H9 (cell line): ENCODE measurements at regions not wholly inside any gene's neighbourhood (a gene's known extent, or its start where the extent isn't known, plus 50 kb on each side); places are given as distances from the start of the nearest gene placed in this dataset.

ENCODE experiments used
- DNase-seq: peaks from one replicate; pipeline ENCODE4 v3.0.0-alpha.2; 2017
- H2AFZ ChIP-seq: one replicate; pipeline ENCODE4 v1.6.1; 2013; ENCODE audit warnings: mild to moderate bottlenecking, low read length, control low read depth, moderate library complexity
- H2AK5ac ChIP-seq: 2 replicates; pipeline ENCODE4 v1.6.1; 2013; ENCODE audit warnings: low read length, control low read depth, mixed read lengths; ENCODE audit not compliant: insufficient read length
- H2BK120ac ChIP-seq: one replicate; pipeline ENCODE4 v1.6.1; 2013; ENCODE audit warnings: low read depth, mild to moderate bottlenecking, low read length, control low read depth, inconsistent platforms; ENCODE audit not compliant: poor library complexity, severe bottlenecking
- H2BK12ac ChIP-seq: 2 replicates; pipeline ENCODE4 v1.6.1; 2013; ENCODE audit warnings: low read length, control low read depth, mixed read lengths, low read depth; ENCODE audit not compliant: insufficient read length
- H2BK15ac ChIP-seq: 2 replicates; pipeline ENCODE4 v1.6.1; 2013; ENCODE audit warnings: low read depth, low read length, control low read depth
- H2BK20ac ChIP-seq: one replicate; pipeline ENCODE4 v1.6.1; 2013; ENCODE audit warnings: low read depth, mild to moderate bottlenecking, low read length, control low read depth, inconsistent platforms; ENCODE audit not compliant: poor library complexity, severe bottlenecking
- H2BK5ac ChIP-seq: 2 replicates; pipeline ENCODE4 v1.6.1; 2013; ENCODE audit warnings: low read length, control low read depth, mixed read lengths; ENCODE audit not compliant: insufficient read length
- H3K14ac ChIP-seq: 2 replicates; pipeline ENCODE4 v1.6.1; 2013; ENCODE audit warnings: low read length, control low read depth; ENCODE audit not compliant: insufficient read depth
- H3K18ac ChIP-seq: 2 replicates; pipeline ENCODE4 v1.6.1; 2013; ENCODE audit warnings: low read depth, mild to moderate bottlenecking, mixed read lengths, low read length, control low read depth; ENCODE audit not compliant: insufficient read length
- H3K23ac ChIP-seq: 2 replicates; pipeline ENCODE4 v1.6.1; 2013; ENCODE audit warnings: low read length, control low read depth, mixed read lengths, low read depth; ENCODE audit not compliant: insufficient read length
- H3K23me2 ChIP-seq: 2 replicates; pipeline ENCODE4 v1.6.1; 2013; ENCODE audit warnings: low read depth, mild to moderate bottlenecking, mixed read lengths, low read length, control low read depth; ENCODE audit not compliant: insufficient read length, poor library complexity, severe bottlenecking
- H3K27ac ChIP-seq: 2 replicates; pipeline ENCODE4 v1.5.1; 2013; ENCODE audit warnings: low read length, control low read depth, mixed read lengths, low read depth; ENCODE audit not compliant: insufficient read length
- H3K27me3 ChIP-seq: 2 replicates; pipeline ENCODE4 v1.6.1; 2013; ENCODE audit warnings: low read length, control low read depth, inconsistent platforms; ENCODE audit not compliant: insufficient read depth
- H3K4ac ChIP-seq: 2 replicates; pipeline ENCODE4 v1.6.1; 2013; ENCODE audit warnings: low read depth, mild to moderate bottlenecking, control low read depth, inconsistent platforms, low read length, moderate library complexity
- H3K4me1 ChIP-seq: 2 replicates; pipeline ENCODE4 v1.6.1; 2013; ENCODE audit warnings: low read length, control low read depth, inconsistent platforms; ENCODE audit not compliant: insufficient read depth
- H3K4me2 ChIP-seq: 2 replicates; pipeline ENCODE4 v1.6.1; 2013; ENCODE audit warnings: low read length, control low read depth, mixed read lengths; ENCODE audit not compliant: insufficient read length, insufficient read depth
- H3K56ac ChIP-seq: 2 replicates; pipeline ENCODE4 v1.6.1; 2013; ENCODE audit warnings: low read depth, mild to moderate bottlenecking, mixed read lengths, low read length, control low read depth; ENCODE audit not compliant: insufficient read length
- H3K79me1 ChIP-seq: 2 replicates; pipeline ENCODE4 v1.6.1; 2013; ENCODE audit warnings: low read depth, mild to moderate bottlenecking, moderate library complexity, low read length, control low read depth, inconsistent platforms; ENCODE audit not compliant: insufficient read depth, poor library complexity, severe bottlenecking
- H3K79me2 ChIP-seq: 2 replicates; pipeline ENCODE4 v1.6.1; 2013; ENCODE audit warnings: low read length, control low read depth, inconsistent platforms; ENCODE audit not compliant: insufficient read depth
- H3K9ac ChIP-seq: 2 replicates; pipeline ENCODE4 v1.6.1; 2013; ENCODE audit warnings: low read length, control low read depth, mixed read lengths; ENCODE audit not compliant: insufficient read length; ENCODE audit errors: extremely low read depth
- H3K9me3 ChIP-seq: one replicate; pipeline ENCODE4 v1.6.1; 2013; ENCODE audit warnings: low read depth, low read length, inconsistent platforms; ENCODE audit not compliant: control insufficient read depth
- H3T11ph ChIP-seq: one replicate; pipeline ENCODE4 v1.6.1; 2013; ENCODE audit warnings: mild to moderate bottlenecking, low read length, control low read depth, inconsistent platforms
- H4K20me1 ChIP-seq: one replicate; pipeline ENCODE4 v1.6.1; 2013; ENCODE audit not compliant: control insufficient read depth, insufficient read length, insufficient read depth
- H4K5ac ChIP-seq: 2 replicates; pipeline ENCODE4 v1.6.1; 2013; ENCODE audit warnings: low read depth, mild to moderate bottlenecking, mixed read lengths, low read length, control low read depth; ENCODE audit not compliant: insufficient read length
- H4K8ac ChIP-seq: replicated peaks from 2 replicates; pipeline ENCODE4 v1.6.1; 2013; ENCODE audit warnings: low read length, control low read depth, mixed read lengths, low read depth; ENCODE audit not compliant: insufficient read length
- H4K91ac ChIP-seq: 2 replicates; pipeline ENCODE4 v1.6.1; 2013; ENCODE audit warnings: low read depth, mild to moderate bottlenecking, moderate library complexity, mixed read lengths, low read length, control low read depth; ENCODE audit not compliant: insufficient read length
- H3K27ac Mint-ChIP-seq, 3 experiments: 2 replicates in 2 of 3; 3 replicates in 1 of 3; pipeline ENCODE4 v1.8.0; 2020 to 2021; ENCODE audit warnings: mixed read lengths in 3 of 3, mild to moderate bottlenecking in 1 of 3, moderate library complexity in 1 of 3
- H3K27me3 Mint-ChIP-seq: 2 replicates; pipeline ENCODE4 v1.8.0; 2021; ENCODE audit warnings: low read depth, mild to moderate bottlenecking, moderate library complexity, mixed read lengths
- H3K36me3 Mint-ChIP-seq, 3 experiments: 2 replicates in 2 of 3; 3 replicates in 1 of 3; pipeline ENCODE4 v1.8.0; 2020 to 2021; ENCODE audit warnings: low read depth in 3 of 3, mixed read lengths in 3 of 3; ENCODE audit not compliant: insufficient read depth in 1 of 3
- H3K4me1 Mint-ChIP-seq, 2 experiments: 2 replicates each; pipeline ENCODE4 v1.8.0; 2020; ENCODE audit warnings: mixed read lengths in 2 of 2
- H3K4me3 Mint-ChIP-seq, 2 experiments: 2 replicates in 1 of 2; 3 replicates in 1 of 2; pipeline ENCODE4 v1.8.0; 2020 to 2021; ENCODE audit warnings: mild to moderate bottlenecking in 2 of 2, mixed read lengths in 2 of 2, moderate library complexity in 1 of 2
- H3K9me3 Mint-ChIP-seq, 2 experiments: 2 replicates in 1 of 2; 3 replicates in 1 of 2; pipeline ENCODE4 v1.8.0; 2020; ENCODE audit warnings: mild to moderate bottlenecking in 2 of 2, mixed read lengths in 2 of 2, moderate library complexity in 1 of 2
- WGBS: extraction: QIAGEN DNeasy Blood & Tissue Kit; methylation state at CpG from one replicate; pipeline ENCODE4 v1.1.7; 2013; ENCODE audit warnings: missing lambda C conversion rate, low lambda C conversion rate, mixed read lengths; ENCODE audit not compliant: insufficient read length; ENCODE audit errors: extremely low coverage; 5-methylcytosine and 5-hydroxymethylcytosine counted together
- TF ChIP-seq, protein P1 (sequence below): fragments of 200-600 bp; sonication (generic); conservative IDR thresholded peaks from 3 replicates; pipeline ENCODE4 v1.8.0; 2021; ENCODE audit warnings: antibody characterized with exemption, mild to moderate bottlenecking

DNA sequence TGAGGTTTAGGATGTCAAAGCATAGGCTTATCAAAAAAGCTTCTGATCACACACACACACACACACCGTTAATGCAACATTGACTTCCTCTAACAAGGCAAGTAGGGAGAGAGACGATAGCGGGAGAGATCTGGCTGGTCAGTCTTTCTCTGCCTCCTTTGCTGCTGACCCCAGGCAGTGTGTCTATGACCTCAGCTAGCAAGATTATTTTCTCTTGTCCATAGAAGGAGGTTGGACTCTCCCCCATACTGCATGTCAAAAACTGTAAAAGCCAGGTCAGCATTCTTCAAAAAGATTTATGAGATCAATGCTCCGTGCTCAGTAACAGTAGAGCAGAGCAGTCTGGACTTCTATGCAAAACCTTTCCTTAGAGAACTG is 63.5 kb upstream of the PGM2 start:
- H3K27ac Mint-ChIP-seq = no peak overlapping the region

More for the DNA sequence above, 63.5 kb upstream of the PGM2 start:
- TF ChIP-seq, protein P1, sequence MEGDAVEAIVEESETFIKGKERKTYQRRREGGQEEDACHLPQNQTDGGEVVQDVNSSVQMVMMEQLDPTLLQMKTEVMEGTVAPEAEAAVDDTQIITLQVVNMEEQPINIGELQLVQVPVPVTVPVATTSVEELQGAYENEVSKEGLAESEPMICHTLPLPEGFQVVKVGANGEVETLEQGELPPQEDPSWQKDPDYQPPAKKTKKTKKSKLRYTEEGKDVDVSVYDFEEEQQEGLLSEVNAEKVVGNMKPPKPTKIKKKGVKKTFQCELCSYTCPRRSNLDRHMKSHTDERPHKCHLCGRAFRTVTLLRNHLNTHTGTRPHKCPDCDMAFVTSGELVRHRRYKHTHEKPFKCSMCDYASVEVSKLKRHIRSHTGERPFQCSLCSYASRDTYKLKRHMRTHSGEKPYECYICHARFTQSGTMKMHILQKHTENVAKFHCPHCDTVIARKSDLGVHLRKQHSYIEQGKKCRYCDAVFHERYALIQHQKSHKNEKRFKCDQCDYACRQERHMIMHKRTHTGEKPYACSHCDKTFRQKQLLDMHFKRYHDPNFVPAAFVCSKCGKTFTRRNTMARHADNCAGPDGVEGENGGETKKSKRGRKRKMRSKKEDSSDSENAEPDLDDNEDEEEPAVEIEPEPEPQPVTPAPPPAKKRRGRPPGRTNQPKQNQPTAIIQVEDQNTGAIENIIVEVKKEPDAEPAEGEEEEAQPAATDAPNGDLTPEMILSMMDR = no peak
- H3K9me3 Mint-ChIP-seq = no peaks in the 10 kb centered on the region
- no peak overlapping the region for H3K4ac ChIP-seq
- peaks cover 3% of the 10 kb centered on the region for H3K27me3 Mint-ChIP-seq
- H3K79me1 ChIP-seq = no peaks in the 10 kb centered on the region
- H3K27me3 ChIP-seq = no peaks in the 10 kb centered on the region
- no peak overlapping the region for H3K14ac ChIP-seq
- H3K56ac ChIP-seq = no peak overlapping the region
- peaks cover 2% of the 10 kb centered on the region in 2 experiments; a peak in 1 of 4 replicates for H3K4me1 Mint-ChIP-seq
- H2BK12ac ChIP-seq = no peak overlapping the region
- no CpG with 5 or more reads among the region's 4 CpGs for WGBS
- no peak overlapping the region for H3K27ac ChIP-seq
- no peak overlapping the region for H2BK20ac ChIP-seq
- H3K36me3 Mint-ChIP-seq = no peaks in the 10 kb centered on the region; a peak in 1 of 7 replicates
- no peak overlapping the region for H3K4me2 ChIP-seq
- no peak overlapping the region for H3K23ac ChIP-seq
- H2BK15ac ChIP-seq = no peak overlapping the region
- H3T11ph ChIP-seq = no peak overlapping the region
- H3K23me2 ChIP-seq = no peaks in the 10 kb centered on the region
- no peak overlapping the region for H3K9ac ChIP-seq
- DNase-seq = no peak
- H2BK5ac ChIP-seq = no peak overlapping the region
- no peak overlapping the region for H2AK5ac ChIP-seq
- no peak overlapping the region for H4K91ac ChIP-seq
- no peak overlapping the region for H4K5ac ChIP-seq
- H3K4me1 ChIP-seq = no peaks in the 10 kb centered on the region
- H3K79me2 ChIP-seq = no peaks in the 10 kb centered on the region
- H3K18ac ChIP-seq = no peak overlapping the region
- no peaks in the 10 kb centered on the region for H3K9me3 ChIP-seq
- no peak overlapping the region for H3K4me3 Mint-ChIP-seq
- H2AFZ ChIP-seq = no peak overlapping the region
- no peaks in the 10 kb centered on the region for H4K20me1 ChIP-seq
- H2BK120ac ChIP-seq = no peak overlapping the region
- no peak overlapping the region for H4K8ac ChIP-seq
